Adrenal gland (tissue), 9 donors: ENCODE measurements at regions not wholly inside any gene's neighbourhood (a gene's known extent, or its start where the extent isn't known, plus 50 kb on each side); places are given as distances from the start of the nearest gene placed in this dataset.

Experiments used
- DNase-seq, 7 donors: peaks; one replicate each; pipeline ENCODE4 v3.0.0-alpha.2; 2019 to 2020
- H3K27ac ChIP-seq, 5 donors: fragments of 200-600 bp; sonication (generic) in 4 of 5; 1 replicate in 3 of 5; 2 replicates in 2 of 5; pipeline versions ENCODE4 v1.5.1 to v1.8.0; 2016 to 2020; ENCODE audit warnings: mild to moderate bottlenecking in 1 of 5
- H3K27me3 ChIP-seq: fragments of 200-600 bp; 2 replicates; pipeline ENCODE4 v1.8.0; 2021
- H3K36me3 ChIP-seq, 2 donors: fragments of 200-600 bp; replicated peaks in 1 of 2; 1 replicate in 1 of 2; 2 replicates in 1 of 2; pipeline versions ENCODE4 v1.5.1 to v1.8.0; 2018 to 2022
- H3K4me1 ChIP-seq, 2 donors: fragments of 200-600 bp; replicated peaks in 1 of 2; 1 replicate in 1 of 2; 2 replicates in 1 of 2; pipeline versions ENCODE4 v1.5.1 to v1.8.0; 2018 to 2021
- H3K4me3 ChIP-seq, 4 donors: fragments of 200-600 bp; sonication (generic) in 3 of 4; one replicate each; pipeline ENCODE4 v1.5.1; 2016 to 2018
- H3K9me3 ChIP-seq, 3 donors: fragments of 200-600 bp; sonication (generic) in 1 of 3; replicated peaks in 1 of 3; 1 replicate in 2 of 3; 2 replicates in 1 of 3; pipeline versions ENCODE4 v1.5.1 to v1.8.0; 2016 to 2021
- POLR2A ChIP-seq, 2 donors: fragments of 450-650 bp; IDR thresholded peaks; one replicate each; pipeline ENCODE4 v1.6.1; 2017; ENCODE audit warnings: antibody characterized with exemption in 2 of 2, mild to moderate bottlenecking in 2 of 2, moderate library complexity in 1 of 2
- WGBS, 4 donors: extraction: QIAGEN DNeasy Blood & Tissue Kit in 2 of 4; methylation state at CpG; one replicate each; pipeline versions ENCODE4 v1.1.5 to v1.1.7; 2013 to 2017; 5-methylcytosine and 5-hydroxymethylcytosine counted together
- intact Hi-C, 2 donors: fragments of 100-400 bp; cut with DNase I; formaldehyde crosslinking; loops; one replicate each; pipeline versions ENCODE4 v1.14.1 to v1.15.0; 2022 to 2023
- TF ChIP-seq, protein P1 (sequence below), 6 experiments: fragments of 450-650 bp in 4 of 6; fragments of 200-600 bp in 2 of 6; sonication (generic) in 1 of 6; IDR thresholded peaks; 1 replicate in 5 of 6; 2 replicates in 1 of 6; pipeline versions ENCODE4 v1.5.1 to v1.8.0; 2016 to 2021; ENCODE audit warnings: antibody characterized with exemption in 6 of 6, mild to moderate bottlenecking in 2 of 6, moderate library complexity in 1 of 6
- donor health status: healthy with polysubstance abuse.
- donor health status: Bipolar disorder and iron deficiency.
- donor health status: DM: yes; HTN: yes; CAD: no.
- donor health status: DM: no; HTN: no; CAD: no.
- donor health status: DM: no; HTN: no; CAD: no.

DNA sequence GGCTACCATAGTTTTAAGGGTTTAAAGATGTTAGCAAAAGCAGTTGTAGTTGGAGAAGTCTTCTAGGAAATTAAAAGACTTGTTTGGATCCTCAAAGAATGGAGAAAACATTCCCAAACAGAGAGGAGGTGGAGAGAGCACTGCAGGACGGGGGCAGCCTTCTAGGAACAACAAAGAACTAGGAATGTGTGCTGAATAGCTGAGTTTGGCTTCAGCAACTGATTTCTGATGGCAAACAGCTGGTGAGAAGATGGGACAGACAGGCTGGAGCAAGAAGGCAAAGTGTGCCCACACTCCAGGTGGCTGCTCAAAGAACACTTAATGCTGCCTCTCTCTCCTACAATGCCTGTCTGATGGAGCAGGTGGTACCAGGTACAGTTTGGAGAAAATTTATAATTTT is 1331.1 kb downstream of the ADGRL3 start:
- intact Hi-C loops: no loop called here
- no peak for TF ChIP-seq POLR2A (IDR thresholded peaks at IDR 0.05)
- TF ChIP-seq, protein P1, sequence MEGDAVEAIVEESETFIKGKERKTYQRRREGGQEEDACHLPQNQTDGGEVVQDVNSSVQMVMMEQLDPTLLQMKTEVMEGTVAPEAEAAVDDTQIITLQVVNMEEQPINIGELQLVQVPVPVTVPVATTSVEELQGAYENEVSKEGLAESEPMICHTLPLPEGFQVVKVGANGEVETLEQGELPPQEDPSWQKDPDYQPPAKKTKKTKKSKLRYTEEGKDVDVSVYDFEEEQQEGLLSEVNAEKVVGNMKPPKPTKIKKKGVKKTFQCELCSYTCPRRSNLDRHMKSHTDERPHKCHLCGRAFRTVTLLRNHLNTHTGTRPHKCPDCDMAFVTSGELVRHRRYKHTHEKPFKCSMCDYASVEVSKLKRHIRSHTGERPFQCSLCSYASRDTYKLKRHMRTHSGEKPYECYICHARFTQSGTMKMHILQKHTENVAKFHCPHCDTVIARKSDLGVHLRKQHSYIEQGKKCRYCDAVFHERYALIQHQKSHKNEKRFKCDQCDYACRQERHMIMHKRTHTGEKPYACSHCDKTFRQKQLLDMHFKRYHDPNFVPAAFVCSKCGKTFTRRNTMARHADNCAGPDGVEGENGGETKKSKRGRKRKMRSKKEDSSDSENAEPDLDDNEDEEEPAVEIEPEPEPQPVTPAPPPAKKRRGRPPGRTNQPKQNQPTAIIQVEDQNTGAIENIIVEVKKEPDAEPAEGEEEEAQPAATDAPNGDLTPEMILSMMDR (IDR thresholded peaks at IDR 0.05): no peak
- 35 to 47% (median 41%) methylated on average over 1 of the region's 1 CpG for WGBS, 4 donors
- Histone ChIP-seq H3K27me3 (no peaks in the 10 kb centered on the region), H3K4me3 (no peak overlapping the region), H3K27ac (no peak overlapping the region), H3K9me3 (no peaks in the 10 kb centered on the region), H3K36me3 (no peaks in the 10 kb centered on the region), H3K4me1 (no peaks in the 10 kb centered on the region)
- no peak for DNase-seq

DNA sequence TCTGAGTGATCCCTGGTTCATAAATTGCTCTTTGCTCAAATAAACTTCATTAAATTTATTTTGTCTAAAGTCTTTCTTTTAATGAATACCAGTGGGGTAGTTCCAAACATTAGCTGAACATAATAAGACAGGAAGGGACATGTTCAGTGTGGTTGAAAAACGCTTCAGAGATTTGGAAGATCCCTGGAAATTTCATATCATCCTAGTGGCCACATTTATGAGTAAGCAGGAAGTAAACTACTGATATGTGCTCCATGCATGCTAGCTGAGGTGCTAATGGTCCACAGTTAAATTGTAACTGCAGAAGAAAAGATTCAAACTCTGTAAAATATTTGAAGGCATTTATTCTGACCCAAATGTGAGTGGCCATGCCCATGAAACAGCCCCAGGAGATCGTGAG is 1328.7 kb downstream of the ADGRL3 start:
- no peak for TF ChIP-seq POLR2A (IDR thresholded peaks at IDR 0.05)
- TF ChIP-seq, protein P1 (IDR thresholded peaks at IDR 0.05): no peak
- no peaks in the 10 kb centered on the region for H3K9me3 ChIP-seq
- intact Hi-C loops: no loop called here
- no peaks in the 10 kb centered on the region for H3K36me3 ChIP-seq
- no peaks in the 10 kb centered on the region for H3K4me1 ChIP-seq
- H3K4me3 ChIP-seq: no peak overlapping the region
- DNase-seq: no peak
- H3K27ac ChIP-seq: no peak overlapping the region
- H3K27me3 ChIP-seq: no peaks in the 10 kb centered on the region
- 50 to 68% (median 56%) methylated on average over 2 of the region's 2 CpGs for WGBS, 4 donors

GRCh38 chr4:62526671-62527070 is 1326.5 kb downstream of the ADGRL3 start:
- no peaks in the 10 kb centered on the region for H3K4me1 ChIP-seq
- WGBS, 4 donors: 82 to 89% (median 86%) methylated on average over 8 to 12 of the region's 12 CpGs
- intact Hi-C loops: no loop called here
- H3K4me3 ChIP-seq: no peak overlapping the region
- H3K9me3 ChIP-seq: no peaks in the 10 kb centered on the region
- no peaks in the 10 kb centered on the region for H3K36me3 ChIP-seq
- H3K27me3 ChIP-seq: no peaks in the 10 kb centered on the region
- no peak for DNase-seq
- H3K27ac ChIP-seq: no peak overlapping the region
- no peak for TF ChIP-seq POLR2A (IDR thresholded peaks at IDR 0.05)
- TF ChIP-seq, protein P1 (IDR thresholded peaks at IDR 0.05): no peak

DNA sequence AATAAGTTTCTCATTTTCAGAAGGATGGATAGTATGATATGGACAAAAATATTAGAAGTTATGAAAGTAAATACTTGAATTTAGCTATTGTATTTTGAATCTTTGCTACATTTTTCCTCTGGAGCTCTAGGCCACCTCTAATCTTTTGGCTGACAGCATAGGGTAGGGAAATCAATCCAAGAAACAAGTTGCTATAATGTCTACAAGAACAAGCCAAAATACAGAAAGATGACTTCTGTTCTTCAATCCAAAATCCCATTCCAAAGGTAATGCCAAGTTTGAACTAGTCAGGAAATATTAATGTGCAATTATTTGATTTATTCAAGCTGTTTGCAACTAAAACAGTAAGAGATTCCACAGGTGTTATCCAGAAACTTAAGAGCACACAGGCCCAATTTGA is 1323.1 kb downstream of the ADGRL3 start:
- no peaks in the 10 kb centered on the region for H3K36me3 ChIP-seq
- no peak overlapping the region for H3K27ac ChIP-seq
- no peak overlapping the region for H3K4me3 ChIP-seq
- intact Hi-C loops: no loop called here
- no peaks in the 10 kb centered on the region for H3K9me3 ChIP-seq
- no peak for DNase-seq
- no peak for TF ChIP-seq POLR2A (IDR thresholded peaks at IDR 0.05)
- TF ChIP-seq, protein P1 (IDR thresholded peaks at IDR 0.05): no peak
- H3K27me3 ChIP-seq: no peaks in the 10 kb centered on the region
- H3K4me1 ChIP-seq: no peaks in the 10 kb centered on the region
